GM04504 (cell line): ENCODE measurements at regions not wholly inside any gene's neighbourhood (a gene's known extent, or its start where the extent isn't known, plus 50 kb on each side); places are given as distances from the start of the nearest gene placed in this dataset.

ENCODE experiments used
- DNase-seq: peaks from one replicate; pipeline ENCODE4 v3.0.0-alpha.2; 2012; ENCODE audit warnings: low read depth

DNA sequence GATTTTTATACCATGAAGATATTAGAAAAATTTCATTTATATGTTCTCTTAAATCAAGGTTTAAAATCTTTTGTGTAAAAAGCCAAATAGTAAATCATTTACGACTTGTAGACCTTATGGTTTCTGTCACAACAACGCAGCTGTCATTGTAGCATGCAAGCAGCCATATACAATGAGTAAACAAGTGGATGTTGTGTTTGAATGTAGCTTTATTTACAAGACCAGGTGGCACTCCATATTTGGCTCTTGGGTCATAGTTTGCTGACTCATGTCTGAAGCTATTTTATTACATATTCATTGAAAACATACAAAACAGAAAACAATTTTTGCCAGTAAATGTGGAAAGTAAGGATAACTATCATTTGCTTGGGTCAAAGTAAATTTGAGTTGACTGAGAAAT lies 930.8 kb downstream of the SLITRK5 start:
- no peak for DNase-seq

DNA sequence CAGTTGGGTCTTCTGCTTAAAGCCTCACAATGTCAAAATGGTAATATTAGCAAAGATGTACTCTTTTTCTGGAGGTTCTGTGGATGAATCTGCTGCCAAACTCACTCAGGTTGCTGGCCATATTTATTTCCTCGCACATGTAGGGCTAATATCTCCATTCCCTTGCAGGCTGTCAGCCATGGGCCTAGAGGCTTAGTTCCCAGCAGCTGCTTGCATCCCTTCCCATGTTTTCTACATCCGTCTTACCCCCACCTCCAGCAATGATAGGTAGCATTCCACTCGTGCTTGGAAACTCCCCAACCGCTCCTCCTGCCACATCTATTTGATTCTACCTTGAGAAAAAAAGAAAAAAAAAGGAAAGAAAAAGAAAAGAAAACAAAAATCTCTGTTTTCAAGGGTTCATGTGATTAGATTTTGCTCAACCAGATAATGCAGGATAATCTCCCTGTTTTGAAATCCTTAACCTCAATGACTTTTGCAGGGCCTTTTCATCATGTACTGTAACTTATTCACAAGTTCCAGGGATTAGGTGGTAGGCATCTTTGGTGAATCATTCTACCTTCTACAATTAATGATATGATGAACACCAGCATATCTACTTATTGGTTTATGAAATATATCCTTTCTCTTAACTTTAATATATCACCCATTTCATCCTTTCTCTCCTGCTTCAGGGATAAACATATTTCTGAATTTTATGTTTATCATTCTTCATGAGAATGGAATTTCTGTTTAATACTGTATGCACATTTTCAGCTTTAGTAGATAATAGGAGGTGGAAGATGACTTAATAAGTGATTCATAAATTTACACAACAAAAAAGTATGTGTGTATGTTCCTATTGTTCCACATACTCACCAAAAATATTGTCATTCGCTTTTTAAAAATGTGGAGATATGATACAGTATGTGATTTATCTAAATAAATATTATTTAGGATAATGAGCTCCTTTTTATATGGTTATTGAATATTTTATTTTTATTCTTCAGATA lies 931.9 kb downstream of the SLITRK5 start:
- DNase-seq: no peak

DNA sequence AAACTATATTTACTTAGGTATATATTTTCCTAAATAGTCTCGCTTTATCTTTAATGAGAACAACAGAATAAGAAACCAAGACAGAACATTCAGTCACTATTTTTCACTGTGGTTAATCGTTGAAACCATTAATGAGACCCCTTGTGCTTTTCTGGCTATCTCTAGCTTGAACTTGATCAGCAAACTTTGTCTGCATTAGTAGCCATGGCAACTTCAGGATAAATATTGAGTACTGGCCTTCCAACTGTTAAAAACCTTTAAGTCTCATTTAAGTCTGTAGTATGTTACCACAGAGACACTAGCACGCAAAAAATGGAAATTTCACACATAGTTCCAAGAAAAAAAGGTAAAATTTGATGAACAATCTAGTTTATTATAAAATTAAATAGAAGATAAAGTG lies 946.0 kb downstream of the SLITRK5 start:
- DNase-seq: no peak

DNA sequence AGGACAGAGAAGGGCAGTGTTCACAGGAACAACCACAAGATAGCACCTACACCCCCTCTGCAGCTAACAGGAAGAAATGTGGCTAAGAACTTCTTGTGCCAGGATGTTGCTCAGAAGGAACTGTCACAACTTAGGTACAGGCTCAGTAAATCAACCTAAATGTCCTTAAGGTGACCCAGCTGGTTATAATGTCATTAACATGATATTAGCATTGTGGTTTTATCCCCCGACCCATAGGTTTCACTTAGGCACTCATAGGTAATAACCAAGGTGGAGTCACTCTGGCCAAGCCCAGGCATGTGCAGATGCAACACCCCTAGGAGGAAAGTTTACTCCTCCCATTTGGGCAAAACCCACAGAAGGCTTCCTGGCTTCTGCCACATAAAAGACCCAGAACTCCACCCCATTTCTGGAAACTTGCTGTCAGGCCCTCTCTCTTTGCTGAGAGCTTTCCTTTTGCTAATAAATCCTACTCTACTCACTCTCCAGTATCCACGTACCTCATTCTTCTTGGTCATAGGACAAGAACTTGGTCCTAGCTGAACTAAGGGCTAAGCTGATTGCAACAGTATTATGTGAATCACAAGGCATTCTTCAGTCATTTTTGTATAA lies 951.3 kb downstream of the SLITRK5 start:
- DNase-seq: no peak

DNA sequence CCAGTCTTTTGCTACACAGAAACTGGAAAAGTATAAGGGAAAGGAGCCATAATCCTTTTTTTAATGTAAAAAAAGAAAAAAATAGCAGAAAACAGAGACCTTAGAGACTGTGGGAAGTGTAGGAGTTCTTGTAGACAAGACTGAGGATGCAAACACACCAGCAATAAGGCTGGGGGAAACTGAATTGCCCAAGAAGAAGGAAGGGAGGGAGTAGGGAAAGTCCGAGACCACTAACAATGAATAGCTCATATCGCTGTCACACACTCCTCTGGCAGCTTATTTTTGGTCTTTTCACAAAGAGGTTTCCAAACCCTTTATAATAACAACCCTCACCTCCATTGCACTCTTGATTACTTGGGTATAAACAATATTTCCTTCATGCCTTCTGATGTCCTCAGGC lies 952.0 kb downstream of the SLITRK5 start:
- no peak for DNase-seq

DNA sequence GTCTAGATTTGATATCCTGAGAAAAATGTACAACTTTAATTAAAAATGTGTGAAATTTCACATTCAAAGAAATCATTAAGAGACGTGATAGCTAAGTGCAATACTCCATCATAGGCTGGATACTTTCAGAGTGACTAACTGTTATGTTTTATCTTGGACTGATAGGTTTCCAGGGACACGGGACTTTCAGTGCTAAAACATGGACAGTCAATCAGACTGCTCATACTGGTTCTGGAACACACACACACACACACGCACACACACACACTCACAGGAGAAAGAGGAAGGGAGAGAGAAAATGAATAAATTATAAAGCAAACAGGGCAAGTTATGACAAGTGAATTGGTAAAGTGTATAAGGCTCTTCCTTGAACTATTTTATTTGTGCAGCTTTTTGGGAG lies 955.9 kb downstream of the SLITRK5 start:
- no peak for DNase-seq

DNA sequence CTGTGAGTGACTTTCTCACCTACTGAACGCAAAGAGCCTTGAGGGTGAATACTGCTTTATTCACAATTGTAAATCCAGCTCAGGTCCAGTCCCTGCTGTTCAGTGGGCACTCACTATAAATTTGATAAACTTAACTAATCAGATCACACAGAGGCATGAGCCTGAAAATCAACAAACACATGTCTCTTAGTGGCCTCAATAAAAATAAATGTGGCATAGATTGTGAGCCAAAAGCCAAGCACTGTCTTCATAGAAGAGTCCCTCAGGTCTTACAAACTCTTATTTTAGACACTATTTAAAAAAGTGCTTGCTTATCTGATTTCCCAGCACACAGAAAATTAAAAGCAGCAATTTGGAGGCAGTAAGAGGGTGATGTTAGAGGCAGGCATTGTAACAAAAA lies 957.7 kb downstream of the SLITRK5 start:
- DNase-seq: no peak

DNA sequence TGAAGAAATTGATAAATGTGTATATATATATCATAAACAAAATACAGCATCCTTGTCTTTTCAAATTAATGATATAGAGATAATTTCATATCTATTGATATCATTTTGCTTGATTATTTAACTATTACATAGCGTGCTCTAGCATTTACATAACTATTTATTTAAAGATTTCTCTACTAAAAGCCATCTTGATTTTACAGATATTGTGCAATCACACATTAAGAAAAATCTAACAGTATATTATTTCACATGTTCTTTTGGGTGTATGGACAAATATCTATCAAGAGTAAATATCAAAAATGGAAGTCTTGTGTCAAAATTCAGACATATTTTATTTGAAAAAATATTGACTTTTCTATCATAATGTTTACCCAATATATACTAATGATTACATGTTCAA lies 966.8 kb downstream of the SLITRK5 start:
- no peak for DNase-seq

DNA sequence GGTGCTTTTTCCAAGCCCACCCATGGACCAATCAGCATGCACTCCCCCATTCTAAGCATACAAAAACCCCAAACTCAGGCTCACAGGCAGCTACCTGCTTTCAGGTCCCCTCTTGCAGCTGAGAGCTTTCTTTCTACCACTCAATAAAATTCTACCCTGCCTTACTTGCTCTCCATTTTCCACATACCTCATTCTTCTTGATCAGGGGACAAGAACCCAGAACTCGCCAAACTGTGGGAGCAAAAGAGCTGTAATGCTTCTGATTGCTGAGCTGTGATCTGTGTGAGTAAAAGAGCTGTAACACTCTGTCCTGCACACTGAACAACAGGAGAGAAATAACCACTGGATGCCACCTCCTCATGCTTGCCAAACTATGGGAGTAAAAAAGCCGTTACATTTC lies 972.1 kb downstream of the SLITRK5 start:
- DNase-seq: no peak

DNA sequence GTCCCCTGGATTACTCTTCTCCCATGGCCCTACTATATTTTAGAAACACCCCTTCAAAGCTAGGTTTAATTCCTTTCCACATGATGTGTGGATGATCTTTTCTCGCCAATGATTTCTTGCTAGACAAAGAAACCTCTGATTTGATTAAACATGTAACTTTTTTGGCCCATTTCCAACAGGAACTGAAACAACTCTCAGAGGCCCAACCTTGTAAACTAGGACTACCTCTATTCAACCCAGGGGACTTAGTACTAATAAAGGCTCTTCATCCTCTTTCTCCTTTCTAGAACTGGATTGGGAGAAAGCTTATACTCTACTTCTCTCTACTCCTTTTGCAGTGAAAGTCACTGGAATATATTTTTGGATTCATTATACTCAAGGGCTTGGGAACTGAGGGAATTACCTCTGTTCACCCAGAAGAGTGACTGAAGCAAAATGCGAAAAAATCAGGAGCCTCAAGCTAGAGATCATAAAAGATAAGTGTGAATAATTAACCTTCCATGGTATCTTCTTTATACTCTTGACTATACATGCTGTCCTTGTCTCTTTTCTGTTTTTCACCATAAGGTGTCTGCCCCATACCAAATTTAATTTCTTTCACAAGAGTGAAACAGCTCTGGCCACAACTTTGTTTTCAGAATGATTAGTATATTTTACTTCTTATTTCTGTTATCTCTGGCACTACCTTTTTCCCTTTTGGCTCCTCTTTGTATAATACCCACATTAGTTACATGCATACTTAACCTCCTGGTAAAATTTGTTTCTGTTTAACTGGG lies 977.6 kb downstream of the SLITRK5 start:
- no peak for DNase-seq

DNA sequence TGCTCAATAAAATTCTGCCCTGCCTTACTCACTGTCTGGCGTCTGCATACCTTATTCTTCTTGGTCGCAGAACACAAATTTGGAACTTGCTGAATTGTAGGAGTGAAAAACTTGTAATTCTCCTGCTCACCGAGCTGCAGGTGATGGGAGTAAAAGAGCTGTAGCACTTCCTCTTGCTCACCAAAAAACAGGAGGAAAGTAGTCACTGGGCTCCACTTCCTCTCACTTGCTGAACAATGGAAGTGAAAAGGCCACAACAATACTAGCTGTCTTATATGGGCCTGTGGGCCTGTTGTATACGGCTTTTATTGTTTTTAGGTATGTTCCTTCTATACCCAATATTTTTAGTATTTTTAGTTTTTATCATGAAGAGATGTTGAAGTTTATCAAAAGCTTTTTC lies 978.7 kb downstream of the SLITRK5 start:
- DNase-seq: no peak

DNA sequence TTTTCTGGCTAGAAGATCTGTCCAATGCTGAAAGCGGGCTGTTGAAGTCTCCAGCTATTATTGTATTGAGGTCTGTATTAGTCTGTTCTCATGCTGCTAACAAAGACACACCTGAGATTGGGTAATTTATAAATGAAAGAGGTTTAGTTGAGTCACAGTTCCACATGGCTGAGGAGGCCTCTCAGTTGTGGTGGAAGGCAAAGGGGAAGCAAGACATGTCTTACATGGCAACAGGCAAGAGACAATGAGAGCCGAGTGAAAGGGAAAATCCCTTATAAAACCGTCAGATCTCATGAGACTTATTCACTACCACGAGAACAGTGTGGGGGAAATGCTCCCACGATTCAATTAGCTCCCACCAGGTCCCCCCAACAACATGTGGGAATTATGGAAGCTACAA lies 980.4 kb downstream of the SLITRK5 start:
- no peak for DNase-seq

DNA sequence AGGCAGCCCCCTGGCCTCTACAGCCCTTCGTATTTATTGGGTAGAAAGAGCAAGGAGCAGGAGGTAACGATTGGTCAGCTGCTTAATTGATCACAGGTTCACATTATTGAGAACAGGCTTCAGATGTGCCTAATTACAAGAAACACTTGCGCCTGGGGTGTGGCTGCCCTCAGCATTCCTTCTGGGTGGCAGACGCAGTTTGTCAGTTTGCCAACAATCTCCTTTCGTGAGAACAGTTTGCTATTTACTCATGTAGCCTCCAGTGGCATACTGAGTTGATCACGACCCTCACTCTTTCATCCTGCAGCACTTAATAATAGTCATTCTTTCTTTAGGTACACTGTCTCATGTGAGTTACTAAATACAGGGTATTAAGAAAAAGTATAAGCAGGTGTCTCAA lies 985.6 kb downstream of the SLITRK5 start:
- DNase-seq: no peak

DNA sequence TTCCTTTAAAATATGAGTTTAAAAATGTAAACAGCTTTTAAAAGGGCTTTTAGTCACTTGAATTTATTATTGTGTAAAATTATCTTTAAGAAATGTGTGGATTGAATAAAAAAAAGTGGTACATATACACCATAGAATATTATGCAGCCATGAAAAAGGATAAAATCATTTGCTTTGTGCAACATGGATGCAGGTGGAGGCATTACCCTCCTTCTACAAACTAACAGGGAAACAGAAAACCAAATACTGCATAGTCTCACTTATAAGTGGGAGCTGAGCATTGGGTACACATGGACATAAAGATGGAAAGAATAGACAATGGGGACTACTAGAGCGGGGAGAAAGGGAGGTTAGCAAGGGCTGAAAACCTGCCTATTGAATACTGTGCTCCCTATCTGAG lies 999.3 kb downstream of the SLITRK5 start:
- no peak for DNase-seq

DNA sequence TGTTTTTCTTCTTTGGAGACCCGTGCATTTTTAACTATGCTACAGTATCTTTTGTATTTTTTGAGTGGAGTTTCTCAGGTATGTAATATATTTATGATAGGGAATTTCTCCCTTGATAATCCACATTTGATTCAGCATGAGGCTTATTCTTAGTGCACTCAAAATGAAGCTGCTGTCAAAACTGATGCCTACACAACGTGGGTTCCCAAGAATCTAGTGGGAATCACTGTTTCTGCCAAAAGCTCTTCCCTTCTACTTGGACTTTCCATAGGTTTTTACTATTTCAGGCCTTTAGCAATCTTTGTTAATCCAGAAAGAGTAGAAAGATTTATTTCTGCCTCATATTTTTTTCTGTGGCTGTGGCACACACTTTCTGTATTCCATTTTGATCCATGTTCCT lies 1003.7 kb downstream of the SLITRK5 start:
- no peak for DNase-seq

DNA sequence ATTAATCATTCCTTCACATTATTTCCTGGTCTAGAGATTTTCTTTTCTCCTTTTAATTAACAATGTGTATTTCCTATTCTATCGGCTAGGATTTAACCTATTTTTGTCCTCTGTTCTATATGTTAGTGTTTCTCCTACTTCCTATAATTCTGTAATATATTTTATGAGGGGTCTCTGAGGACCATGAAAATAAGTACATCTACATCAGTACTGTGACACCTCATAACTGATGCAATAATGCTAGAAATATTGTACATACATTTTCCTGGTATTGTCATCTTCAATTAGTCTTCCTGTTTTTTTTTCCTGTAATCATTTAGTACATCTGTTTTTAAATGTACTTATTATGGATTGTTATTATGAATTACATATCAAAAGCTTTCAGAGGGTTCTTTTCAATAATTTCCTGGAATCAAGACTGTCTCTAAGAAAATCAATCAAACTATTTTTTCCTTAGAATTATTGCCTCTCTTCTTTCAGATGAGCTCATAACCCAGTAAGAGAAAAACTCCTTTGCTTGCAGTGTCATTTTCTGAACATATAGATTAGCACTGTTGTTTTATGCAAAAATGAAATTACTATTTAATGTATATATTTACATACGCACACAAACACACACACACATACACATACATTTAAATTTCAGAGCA lies 1004.3 kb downstream of the SLITRK5 start:
- no peak for DNase-seq

DNA sequence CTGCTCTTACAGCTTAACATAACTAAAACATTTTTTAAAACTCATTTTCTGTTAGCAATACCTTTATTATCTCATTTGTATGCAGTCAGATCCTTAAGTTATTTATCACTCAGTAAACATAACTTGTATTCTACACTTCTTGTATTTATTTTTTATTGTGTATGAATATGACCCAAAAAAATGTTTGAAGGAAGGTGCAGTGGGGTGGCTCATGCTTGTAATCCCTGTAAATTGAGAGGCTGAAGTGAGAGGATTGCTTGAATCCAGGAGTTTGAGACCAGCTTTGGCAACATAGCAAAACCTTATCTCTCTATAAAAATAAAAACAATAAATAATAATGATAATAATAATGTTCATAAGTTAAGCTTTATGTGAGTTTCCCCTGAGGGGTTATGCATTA lies 1004.8 kb downstream of the SLITRK5 start:
- DNase-seq: no peak

DNA sequence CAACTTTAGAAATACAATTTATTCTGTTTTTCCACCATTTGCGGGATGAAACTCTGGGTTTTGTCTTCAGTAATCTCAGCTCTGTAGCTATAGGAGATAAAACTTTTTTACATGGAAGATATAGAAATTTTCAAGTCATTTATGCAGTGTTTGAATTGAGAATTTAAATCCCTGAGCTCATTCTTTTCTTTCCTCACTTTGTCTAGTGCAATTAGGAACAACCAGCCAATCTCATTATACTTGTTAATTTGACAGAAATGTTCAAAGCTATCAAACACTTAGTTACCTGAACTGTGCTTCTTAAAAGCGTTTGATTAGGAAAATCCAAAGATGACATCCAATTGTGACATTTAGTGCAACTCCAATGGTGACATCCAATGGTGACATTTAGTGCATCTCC lies 1014.3 kb downstream of the SLITRK5 start:
- no peak for DNase-seq

DNA sequence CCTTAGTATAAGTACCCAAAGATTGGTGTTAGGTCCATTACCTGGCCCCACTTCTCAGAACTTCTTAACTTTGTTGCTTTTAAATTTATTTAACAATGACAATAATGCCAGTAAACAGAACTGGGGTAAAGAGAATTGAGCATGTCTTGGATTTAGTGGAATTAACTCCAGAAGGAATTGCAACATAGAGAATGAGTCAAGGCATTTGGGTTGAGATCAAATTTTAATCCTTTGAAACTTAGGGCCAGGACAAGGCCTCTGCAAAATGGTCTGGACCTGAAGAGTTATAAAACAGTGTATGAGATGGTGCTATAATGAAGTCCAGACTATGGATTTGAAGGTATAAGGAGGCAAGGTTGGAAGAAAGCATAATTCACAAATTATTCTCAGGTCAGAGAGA lies 1030.4 kb downstream of the SLITRK5 start:
- DNase-seq: no peak

DNA sequence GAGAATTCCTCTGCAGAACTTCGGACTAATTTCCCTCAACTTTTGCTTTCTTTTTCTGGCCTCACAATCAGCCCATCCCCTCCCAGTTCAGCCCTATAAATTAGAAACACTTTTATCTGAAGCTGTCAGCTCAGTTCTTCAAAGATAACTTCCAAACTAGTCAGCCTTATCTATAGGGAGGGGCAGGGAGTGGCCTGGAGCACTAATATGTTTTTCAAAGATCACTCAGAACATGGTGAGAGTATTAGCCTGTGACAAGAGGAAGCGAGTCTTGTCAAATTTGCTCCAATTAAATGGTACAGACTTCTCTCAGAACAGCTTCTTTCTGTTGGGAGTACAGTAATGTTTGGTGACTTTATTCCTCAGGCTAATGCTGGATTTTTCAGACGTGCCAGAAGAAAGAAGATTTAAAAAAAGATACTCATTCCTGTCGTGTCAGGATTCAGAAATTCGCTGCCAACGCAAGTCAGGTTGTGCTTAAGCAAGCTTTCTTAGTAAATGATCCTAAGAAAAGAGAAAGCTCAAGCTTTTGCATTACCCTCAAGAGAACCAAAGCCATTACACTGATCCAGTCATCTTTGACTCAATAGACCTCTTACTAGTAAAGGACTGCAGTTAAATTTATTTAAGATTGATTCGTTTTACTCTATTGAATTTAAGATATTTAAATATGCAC lies 1033.6 kb downstream of the SLITRK5 start:
- DNase-seq: no peak

DNA sequence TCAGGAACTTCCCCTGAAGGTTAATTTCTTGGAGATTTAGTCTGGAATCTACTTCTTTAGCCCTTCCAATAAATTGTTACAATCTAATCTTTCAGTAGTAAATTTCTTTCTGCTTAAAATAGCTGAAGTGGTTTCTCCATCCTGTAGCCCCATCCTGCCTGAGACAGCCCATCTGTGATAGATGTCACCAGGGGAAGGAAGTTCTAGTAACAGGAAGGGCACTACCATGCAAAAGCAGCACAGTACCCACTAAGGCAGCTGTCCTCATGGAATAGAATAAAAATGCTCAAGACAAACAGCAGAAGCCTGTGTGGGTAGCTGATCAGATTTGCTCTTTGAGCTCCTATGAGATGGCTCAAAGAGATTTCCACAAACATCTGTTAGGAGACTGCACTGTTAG lies 1036.5 kb downstream of the SLITRK5 start:
- DNase-seq: no peak

DNA sequence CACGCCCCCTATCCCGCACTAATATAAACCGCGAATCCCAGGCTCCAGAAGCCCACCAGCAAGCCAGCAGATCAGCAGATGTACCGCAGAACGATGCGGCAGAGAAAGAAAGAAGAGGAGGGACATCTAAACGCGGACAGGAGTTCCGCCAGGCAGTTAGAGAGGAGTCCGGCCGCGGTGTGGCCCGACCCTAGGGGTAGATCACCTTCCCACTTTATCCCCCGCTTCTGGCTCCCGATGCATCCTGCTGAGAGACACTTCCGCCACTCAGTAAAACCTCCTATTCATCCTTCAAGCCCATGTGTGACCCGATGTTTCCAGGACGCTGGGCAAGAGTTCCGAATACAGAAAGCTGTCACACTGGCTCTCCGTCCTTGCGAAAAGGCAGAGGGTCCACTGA lies 1046.8 kb downstream of the SLITRK5 start:
- DNase-seq: no peak
